GM12878 (cell line): ENCODE measurements at regions not wholly inside any gene's neighbourhood (a gene's known extent, or its start where the extent isn't known, plus 50 kb on each side); places are given as distances from the start of the nearest gene placed in this dataset.
A peak's percentile ranks its signal among the peaks of the same experiment; 100 is the strongest.

Source experiments
- ATAC-seq: fragments of 200-7000 bp; cut with Tn5 transposase; 3 replicates; pipeline ENCODE4 v1.9.1; 2020; ENCODE audit warnings: mild to moderate bottlenecking, moderate library complexity
- BruUV-seq: library from RNA; stranded (reverse); fragments of 400-500 nt; replicated peaks from 2 replicates; lab custom pipeline; 2021; lab: Mats Ljungman, UMichigan
- CTCF ChIA-PET: fragments of 300-600 bp; sonication (Branson Sonifier 250); formaldehyde crosslinking; extraction: SDS; loops from one replicate; lab custom pipeline; 2021; ENCODE audit warnings: inconsistent platforms; lab: Yijun Ruan, JAX
- POLR2A ChIA-PET: fragments of 350-600 bp; formaldehyde crosslinking; extraction: SDS; loops from one replicate; lab custom pipeline; 2021; ENCODE audit warnings: inconsistent platforms; lab: Charles Lee
- RAD21 ChIA-PET: fragments of 300-600 bp; sonication (Branson Sonifier 250); formaldehyde crosslinking; loops from one replicate; lab custom pipeline; 2023; ENCODE audit warnings: antibody characterized with exemption; ENCODE audit not compliant: unreplicated experiment; lab: Charles Lee
- SMC1A ChIA-PET: fragments of 300-600 bp; sonication (Branson Sonifier 250); formaldehyde crosslinking; loops from one replicate; lab custom pipeline; 2023; ENCODE audit not compliant: unreplicated experiment, uncharacterized antibody; lab: Charles Lee
- DNase-seq: peaks from one replicate; pipeline ENCODE4 v3.0.0-alpha.2; 2011; ENCODE audit warnings: low read depth, low spot score
- FAIRE-seq: peaks from 3 replicates; lab custom pipeline; 2011; peaks lifted over from hg19 to GRCh38; lab: Jason Lieb, UNC
- H2AFZ ChIP-seq: 2 replicates; pipeline ENCODE4 v1.6.0; 2011; ENCODE audit warnings: low read depth, low read length, control low read depth; ENCODE audit not compliant: control insufficient read depth
- H3K27ac ChIP-seq: 2 replicates; pipeline ENCODE4 v1.5.1; 2011; ENCODE audit warnings: control low read depth; ENCODE audit not compliant: control insufficient read depth, insufficient read depth
- H3K27me3 ChIP-seq, 2 experiments: replicated peaks in 1 of 2; 2 replicates each; pipeline versions ENCODE4 v1.6.0 to v1.6.1; 2011; ENCODE audit warnings: low read length in 1 of 2; ENCODE audit not compliant: control insufficient read depth in 2 of 2, insufficient read depth in 2 of 2
- H3K36me3 ChIP-seq, 2 experiments: 2 replicates each; pipeline ENCODE4 v1.5.1; 2011; ENCODE audit warnings: low read length in 1 of 2; ENCODE audit not compliant: control insufficient read depth in 2 of 2, insufficient read depth in 2 of 2
- H3K4me1 ChIP-seq: 2 replicates; pipeline ENCODE4 v1.6.1; 2011; ENCODE audit warnings: mild to moderate bottlenecking, low read length, moderate library complexity, mixed read lengths; ENCODE audit not compliant: control insufficient read depth, insufficient read depth
- H3K4me2 ChIP-seq: 2 replicates; pipeline ENCODE4 v1.6.0; 2011; ENCODE audit warnings: control low read depth; ENCODE audit not compliant: control insufficient read depth, insufficient read depth
- H3K4me3 ChIP-seq: fragments of 200-600 bp; sonication (generic); 2 replicates; pipeline ENCODE4 v1.5.1; 2016
- H3K79me2 ChIP-seq: 2 replicates; pipeline ENCODE4 v1.6.0; 2011; ENCODE audit warnings: low read length; ENCODE audit not compliant: control insufficient read depth, insufficient read depth
- H3K9ac ChIP-seq: 2 replicates; pipeline ENCODE4 v1.8.0; 2011; ENCODE audit warnings: low read length, control low read depth, mixed read lengths; ENCODE audit not compliant: control insufficient read depth, insufficient read depth
- H3K9me3 ChIP-seq: replicated peaks from 3 replicates; pipeline ENCODE4 v1.5.1; 2011; ENCODE audit warnings: mild to moderate bottlenecking, low read length; ENCODE audit not compliant: control insufficient read depth, insufficient read depth
- H4K20me1 ChIP-seq: 2 replicates; pipeline ENCODE4 v1.6.0; 2011; ENCODE audit not compliant: control insufficient read depth, insufficient read depth
- MXI1 ChIP-seq: fragments of 150-350 bp; IDR thresholded peaks from 2 replicates; pipeline ENCODE4 v1.6.1; 2011; ENCODE audit warnings: low read depth, mild to moderate bottlenecking, inconsistent platforms, low read length, improper control_type of control experiment
- SUZ12 ChIP-seq: fragments of 200-600 bp; sonication (generic); IDR thresholded peaks from one replicate; pipeline ENCODE4 v1.6.1; 2018; ENCODE audit warnings: antibody characterized with exemption, mild to moderate bottlenecking; ENCODE audit not compliant: unreplicated experiment
- WGBS: methylation state at CpG from one replicate; pipeline ENCODE4 v1.1.6; 2016; ENCODE audit warnings: low lambda C conversion rate; ENCODE audit not compliant: insufficient replicate concordance, insufficient coverage; ENCODE audit errors: missing lambda C conversion rate; 5-methylcytosine and 5-hydroxymethylcytosine counted together
- in situ Hi-C: fragments of 300-500 bp; cut with MboI; formaldehyde crosslinking; loops from 9 replicates; pipeline ENCODE4 v1.14.3; 2018; ENCODE audit warnings: mixed read lengths
- intact Hi-C: fragments of 100-400 bp; cut with micrococcal nuclease; formaldehyde crosslinking; loops from one replicate; pipeline ENCODE4 v1.14.2; 2022; ENCODE audit not compliant: unreplicated experiment
- TF ChIP-seq, protein P1 (sequence below): IDR thresholded peaks from 2 replicates; pipeline ENCODE4 v1.6.1; 2011; ENCODE audit warnings: mild to moderate bottlenecking, low read depth, low read length, moderate library complexity; ENCODE audit not compliant: insufficient replicate concordance
- TF ChIP-seq, protein P2 (sequence below): fragments of 150-350 bp; IDR thresholded peaks from 2 replicates; pipeline ENCODE4 v1.6.1; 2016; ENCODE audit warnings: low read depth, low read length
- TF ChIP-seq, protein P3 (sequence below): IDR thresholded peaks from 2 replicates; pipeline ENCODE4 v1.6.1; 2011; ENCODE audit warnings: borderline replicate concordance, low read depth, mild to moderate bottlenecking, moderate library complexity, low read length; ENCODE audit not compliant: insufficient read depth, poor library complexity, severe bottlenecking

DNA sequence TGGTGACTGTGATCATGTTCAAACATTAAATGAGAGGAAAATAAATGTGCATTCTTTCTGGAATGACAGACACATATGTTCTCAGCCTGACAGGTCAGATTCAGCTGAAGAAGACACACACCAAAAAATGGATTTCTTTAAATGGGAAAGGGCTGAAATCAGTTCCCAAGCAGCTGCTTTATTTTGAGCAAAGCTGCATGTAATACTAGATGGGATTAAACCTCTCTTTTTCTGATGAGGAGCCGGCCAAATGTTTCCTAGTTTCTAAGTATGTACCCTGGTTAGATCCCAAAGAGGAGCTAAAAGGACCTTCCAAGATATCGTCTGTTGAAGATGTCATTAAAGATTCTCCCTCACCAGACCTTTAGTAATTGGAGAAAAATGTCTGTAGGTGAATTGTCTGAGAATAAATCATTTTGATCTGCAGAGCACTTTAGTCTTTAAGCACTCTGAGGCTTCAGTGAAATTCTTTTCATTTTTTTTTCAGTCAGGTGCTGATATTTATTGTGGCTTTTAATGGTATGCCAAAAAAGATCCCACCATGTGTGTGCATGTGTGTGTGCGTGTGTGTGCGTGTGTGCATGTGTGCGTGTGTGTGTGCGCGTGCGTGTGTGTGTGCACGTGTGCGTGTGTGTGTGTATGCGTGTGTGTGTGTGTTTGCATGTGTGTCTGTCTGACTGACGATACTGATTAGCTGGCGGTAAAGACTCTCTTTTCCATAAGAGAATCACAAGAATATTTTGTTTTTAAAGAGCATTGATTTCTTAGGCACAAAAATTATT is 175.8 kb downstream of the IRS1 start:
- Histone ChIP-seq H4K20me1 (no peaks in the 10 kb centered on the region), H3K36me3 (no peaks in the 10 kb centered on the region), H3K27ac (no peak overlapping the region), H3K4me2 (no peak overlapping the region), H3K9ac (no peak overlapping the region), H3K9me3 (no peaks in the 10 kb centered on the region), H3K27me3 (no peaks in the 10 kb centered on the region), H3K79me2 (no peaks in the 10 kb centered on the region), H3K4me1 (no peaks in the 10 kb centered on the region), H3K4me3 (no peak overlapping the region), H2AFZ (no peak overlapping the region)
- intact Hi-C loops (no loop called here), in situ Hi-C loops (no loop called here)
- no peak for ATAC-seq
- BruUV-seq, result no TSS peak
- TF ChIP-seq, protein P1, sequence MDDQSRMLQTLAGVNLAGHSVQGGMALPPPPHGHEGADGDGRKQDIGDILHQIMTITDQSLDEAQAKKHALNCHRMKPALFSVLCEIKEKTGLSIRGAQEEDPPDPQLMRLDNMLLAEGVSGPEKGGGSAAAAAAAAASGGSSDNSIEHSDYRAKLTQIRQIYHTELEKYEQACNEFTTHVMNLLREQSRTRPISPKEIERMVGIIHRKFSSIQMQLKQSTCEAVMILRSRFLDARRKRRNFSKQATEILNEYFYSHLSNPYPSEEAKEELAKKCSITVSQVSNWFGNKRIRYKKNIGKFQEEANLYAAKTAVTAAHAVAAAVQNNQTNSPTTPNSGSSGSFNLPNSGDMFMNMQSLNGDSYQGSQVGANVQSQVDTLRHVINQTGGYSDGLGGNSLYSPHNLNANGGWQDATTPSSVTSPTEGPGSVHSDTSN, result peak; percentile 23
- TF ChIP-seq, protein P2, sequence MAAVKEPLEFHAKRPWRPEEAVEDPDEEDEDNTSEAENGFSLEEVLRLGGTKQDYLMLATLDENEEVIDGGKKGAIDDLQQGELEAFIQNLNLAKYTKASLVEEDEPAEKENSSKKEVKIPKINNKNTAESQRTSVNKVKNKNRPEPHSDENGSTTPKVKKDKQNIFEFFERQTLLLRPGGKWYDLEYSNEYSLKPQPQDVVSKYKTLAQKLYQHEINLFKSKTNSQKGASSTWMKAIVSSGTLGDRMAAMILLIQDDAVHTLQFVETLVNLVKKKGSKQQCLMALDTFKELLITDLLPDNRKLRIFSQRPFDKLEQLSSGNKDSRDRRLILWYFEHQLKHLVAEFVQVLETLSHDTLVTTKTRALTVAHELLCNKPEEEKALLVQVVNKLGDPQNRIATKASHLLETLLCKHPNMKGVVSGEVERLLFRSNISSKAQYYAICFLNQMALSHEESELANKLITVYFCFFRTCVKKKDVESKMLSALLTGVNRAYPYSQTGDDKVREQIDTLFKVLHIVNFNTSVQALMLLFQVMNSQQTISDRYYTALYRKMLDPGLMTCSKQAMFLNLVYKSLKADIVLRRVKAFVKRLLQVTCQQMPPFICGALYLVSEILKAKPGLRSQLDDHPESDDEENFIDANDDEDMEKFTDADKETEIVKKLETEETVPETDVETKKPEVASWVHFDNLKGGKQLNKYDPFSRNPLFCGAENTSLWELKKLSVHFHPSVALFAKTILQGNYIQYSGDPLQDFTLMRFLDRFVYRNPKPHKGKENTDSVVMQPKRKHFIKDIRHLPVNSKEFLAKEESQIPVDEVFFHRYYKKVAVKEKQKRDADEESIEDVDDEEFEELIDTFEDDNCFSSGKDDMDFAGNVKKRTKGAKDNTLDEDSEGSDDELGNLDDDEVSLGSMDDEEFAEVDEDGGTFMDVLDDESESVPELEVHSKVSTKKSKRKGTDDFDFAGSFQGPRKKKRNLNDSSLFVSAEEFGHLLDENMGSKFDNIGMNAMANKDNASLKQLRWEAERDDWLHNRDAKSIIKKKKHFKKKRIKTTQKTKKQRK, result no peak
- TF ChIP-seq MXI1 (no peak), SUZ12 (no peak)
- TF ChIP-seq, protein P3, sequence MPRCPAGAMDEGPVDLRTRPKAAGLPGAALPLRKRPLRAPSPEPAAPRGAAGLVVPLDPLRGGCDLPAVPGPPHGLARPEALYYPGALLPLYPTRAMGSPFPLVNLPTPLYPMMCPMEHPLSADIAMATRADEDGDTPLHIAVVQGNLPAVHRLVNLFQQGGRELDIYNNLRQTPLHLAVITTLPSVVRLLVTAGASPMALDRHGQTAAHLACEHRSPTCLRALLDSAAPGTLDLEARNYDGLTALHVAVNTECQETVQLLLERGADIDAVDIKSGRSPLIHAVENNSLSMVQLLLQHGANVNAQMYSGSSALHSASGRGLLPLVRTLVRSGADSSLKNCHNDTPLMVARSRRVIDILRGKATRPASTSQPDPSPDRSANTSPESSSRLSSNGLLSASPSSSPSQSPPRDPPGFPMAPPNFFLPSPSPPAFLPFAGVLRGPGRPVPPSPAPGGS, result peak; percentile 78
- ChIA-PET CTCF (interaction anchor here (2.8 kb wide), 1 partner anchor 179 kb away, joined by 6 read pairs; no protein-coding TSS in a partner anchor), POLR2A (no interaction called here), RAD21 (no interaction called here), SMC1A (no interaction called here)
- no peak for FAIRE-seq
- WGBS, result 44% methylated on average over 13 of the region's 13 CpGs
- DNase-seq, result no peak
